ENCODE measurements at regions not wholly inside any gene's neighbourhood (a gene's known extent, or its start where the extent isn't known, plus 50 kb on each side); places are given as distances from the start of the nearest gene placed in this dataset.

- no peak for TF ChIP-seq CTCF (IDR thresholded peaks at IDR 0.05)
- TF ChIP-seq POLR2A (IDR thresholded peaks at IDR 0.05) = no peak
Observed at GRCh38 chr14:37858733-37859132, 263.3 kb downstream of the TTC6 start.
